Psoas muscle (tissue), 7 donors: ENCODE measurements at regions not wholly inside any gene's neighbourhood (a gene's known extent, or its start where the extent isn't known, plus 50 kb on each side); places are given as distances from the start of the nearest gene placed in this dataset.

Experiments
- ATAC-seq, 4 donors: fragments of 200-7000 bp; cut with Tn5 transposase; one replicate each; pipeline ENCODE4 v1.9.1; 2020; ENCODE audit warnings: moderate library complexity in 3 of 4, mild to moderate bottlenecking in 2 of 4
- DNase-seq, 2 donors: peaks; one replicate each; pipeline ENCODE4 v3.0.0-alpha.2; 2020
- H3K27ac ChIP-seq: fragments of 200-600 bp; one replicate; pipeline ENCODE4 v1.8.0; 2022
- H3K27me3 ChIP-seq, 3 donors: fragments of 200-600 bp in 1 of 3; one replicate each; pipeline versions ENCODE4 v1.6.1 to v1.8.0; 2013 to 2022; ENCODE audit warnings: low read length in 2 of 3, mild to moderate bottlenecking in 2 of 3, moderate library complexity in 1 of 3; ENCODE audit not compliant: insufficient read depth in 3 of 3
- H3K36me3 ChIP-seq, 2 donors: fragments of 200-600 bp in 1 of 2; one replicate each; pipeline versions ENCODE4 v1.6.1 to v1.8.0; 2013 to 2022; ENCODE audit warnings: low read depth in 1 of 2, mild to moderate bottlenecking in 1 of 2, moderate library complexity in 1 of 2; ENCODE audit not compliant: insufficient read depth in 1 of 2
- H3K4me1 ChIP-seq: fragments of 200-600 bp; one replicate; pipeline ENCODE4 v1.8.0; 2022
- H3K4me3 ChIP-seq: fragments of 200-600 bp; one replicate; pipeline ENCODE4 v1.8.0; 2022; ENCODE audit warnings: mild to moderate bottlenecking
- H3K9me3 ChIP-seq: fragments of 200-600 bp; one replicate; pipeline ENCODE4 v1.8.0; 2022
- CTCF ChIP-seq: fragments of 200-600 bp; IDR thresholded peaks from one replicate; pipeline ENCODE4 v1.8.0; 2022; ENCODE audit warnings: antibody characterized with exemption
- WGBS, 3 donors: extraction: QIAGEN DNeasy Blood & Tissue Kit; methylation state at CpG; one replicate each; pipeline versions ENCODE4 v1.1.6 to v1.1.7; 2013; 5-methylcytosine and 5-hydroxymethylcytosine counted together
- intact Hi-C, 2 donors: fragments of 100-400 bp; cut with DNase I; formaldehyde crosslinking; loops; one replicate each; pipeline versions ENCODE4 v1.11.0 to v1.14.2; 2022
- donor health status: healthy with polysubstance abuse.
- donor health status: DM: no; HTN: no; CAD: no; lungs with moderate emphysema.
- donor health status: Bipolar disorder and iron deficiency.
- donor health status: healthy.
- donor health status: DM: yes; HTN: yes; CAD: no.
- donor health status: DM: no; HTN: no; CAD: no.
- donor health status: DM: yes; HTN: yes; CAD: no.

GRCh38 chr6:130676773-130677144, 150.4 kb upstream of the SMLR1 start:
- H3K36me3 ChIP-seq, result no peaks in the 10 kb centered on the region
- ATAC-seq, result no peak
- 82 to 89% (median 88%) methylated on average over 1 of the region's 1 CpG for WGBS, 3 donors
- no peaks in the 10 kb centered on the region for H3K4me1 ChIP-seq
- no peak overlapping the region for H3K4me3 ChIP-seq
- intact Hi-C loops, result no loop called here
- H3K9me3 ChIP-seq, result no peaks in the 10 kb centered on the region
- no peak for TF ChIP-seq CTCF
- no peak for DNase-seq
- H3K27me3 ChIP-seq, result no peaks in the 10 kb centered on the region
- no peak overlapping the region for H3K27ac ChIP-seq

GRCh38 chr6:130677312-130677711, 149.9 kb upstream of the SMLR1 start:
- TF ChIP-seq CTCF, result no peak
- Histone ChIP-seq H3K36me3 (no peaks in the 10 kb centered on the region), H3K9me3 (no peaks in the 10 kb centered on the region), H3K27me3 (no peaks in the 10 kb centered on the region), H3K27ac (no peak overlapping the region), H3K4me3 (no peak overlapping the region), H3K4me1 (no peaks in the 10 kb centered on the region)
- intact Hi-C loops, result no loop called here
- ATAC-seq (no peak), DNase-seq (no peak)

- H3K36me3 ChIP-seq, result no peaks in the 10 kb centered on the region
- no peaks in the 10 kb centered on the region for H3K27me3 ChIP-seq
- no peak for TF ChIP-seq CTCF
- no peaks in the 10 kb centered on the region for H3K4me1 ChIP-seq
- no peak overlapping the region for H3K4me3 ChIP-seq
- WGBS, 3 donors, result 65 to 74% (median 71%) methylated on average over 3 of the region's 3 CpGs
- intact Hi-C loops, result no loop called here
- no peak overlapping the region for H3K27ac ChIP-seq
- DNase-seq, result no peak
- no peaks in the 10 kb centered on the region for H3K9me3 ChIP-seq
- no peak for ATAC-seq
Measured at GRCh38 chr6:130677766-130678165, 149.4 kb upstream of the SMLR1 start.

- ATAC-seq, result no peak
- no peaks in the 10 kb centered on the region for H3K27me3 ChIP-seq
- no peak overlapping the region for H3K27ac ChIP-seq
- no peak overlapping the region for H3K4me3 ChIP-seq
- no peak for TF ChIP-seq CTCF
- H3K36me3 ChIP-seq, result no peaks in the 10 kb centered on the region
- H3K9me3 ChIP-seq, result no peaks in the 10 kb centered on the region
- no peak for DNase-seq
- intact Hi-C loops, result no loop called here
- WGBS, 3 donors, result 27 to 32% (median 28%) methylated on average over 2 of the region's 2 CpGs
- no peaks in the 10 kb centered on the region for H3K4me1 ChIP-seq
Measured at GRCh38 chr6:130679684-130680083, 147.5 kb upstream of the SMLR1 start.

- intact Hi-C loops, result no loop called here
- Histone ChIP-seq H3K27ac (no peak overlapping the region), H3K9me3 (no peaks in the 10 kb centered on the region), H3K36me3 (no peaks in the 10 kb centered on the region), H3K4me3 (no peak overlapping the region), H3K4me1 (no peaks in the 10 kb centered on the region), H3K27me3 (no peaks in the 10 kb centered on the region)
- WGBS, 3 donors, result 34 to 48% (median 46%) methylated on average over 3 of the region's 3 CpGs
- no peak for TF ChIP-seq CTCF
- ATAC-seq, result no peak
- no peak for DNase-seq
Measured at GRCh38 chr6:130680116-130680515, 147.1 kb upstream of the SMLR1 start.
